ENCODE measurements at regions not wholly inside any gene's neighbourhood (a gene's known extent, or its start where the extent isn't known, plus 50 kb on each side); places are given as distances from the start of the nearest gene placed in this dataset.

DNA sequence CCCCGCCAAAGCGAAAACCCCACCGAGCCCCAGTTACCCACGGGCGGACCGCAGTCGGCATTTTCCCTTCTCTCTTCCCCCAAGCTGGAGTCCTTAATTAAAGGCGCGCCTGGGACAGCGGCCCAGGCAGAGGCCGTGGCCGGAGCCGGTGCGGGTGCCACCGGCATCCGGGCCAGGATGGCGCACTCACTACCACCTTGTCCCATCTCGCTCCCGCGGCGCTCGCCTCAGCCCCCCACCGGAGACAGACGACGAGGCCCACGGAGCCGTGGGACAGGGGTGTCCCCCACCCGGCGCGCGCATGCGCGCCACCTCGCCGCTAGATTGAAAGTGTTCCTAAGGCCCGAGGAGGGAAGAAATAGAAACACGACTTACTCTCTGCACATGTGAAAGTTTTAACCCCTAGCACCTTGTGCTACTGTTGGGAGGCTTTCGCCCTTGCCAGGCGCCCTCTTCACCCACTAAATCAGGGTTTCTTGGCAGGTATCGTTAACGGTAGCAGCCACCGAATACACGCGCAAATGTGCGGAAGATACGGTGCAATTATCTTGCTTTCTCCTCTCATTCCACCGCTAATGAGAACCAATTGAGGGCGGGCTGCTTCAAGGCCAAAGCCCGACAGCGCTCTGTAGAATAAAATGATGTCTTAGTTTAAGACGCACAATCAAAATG, 64.3 kb upstream of the CCDC160 start:
- WGBS, 2 donors, result 1% methylated on average over 51 of the region's 51 CpGs
- peak overlapping the region in 3 of 4 donors; percentile 67 to 75 (median 71) for H3K27ac ChIP-seq
- no peak for DNase-seq

DNA sequence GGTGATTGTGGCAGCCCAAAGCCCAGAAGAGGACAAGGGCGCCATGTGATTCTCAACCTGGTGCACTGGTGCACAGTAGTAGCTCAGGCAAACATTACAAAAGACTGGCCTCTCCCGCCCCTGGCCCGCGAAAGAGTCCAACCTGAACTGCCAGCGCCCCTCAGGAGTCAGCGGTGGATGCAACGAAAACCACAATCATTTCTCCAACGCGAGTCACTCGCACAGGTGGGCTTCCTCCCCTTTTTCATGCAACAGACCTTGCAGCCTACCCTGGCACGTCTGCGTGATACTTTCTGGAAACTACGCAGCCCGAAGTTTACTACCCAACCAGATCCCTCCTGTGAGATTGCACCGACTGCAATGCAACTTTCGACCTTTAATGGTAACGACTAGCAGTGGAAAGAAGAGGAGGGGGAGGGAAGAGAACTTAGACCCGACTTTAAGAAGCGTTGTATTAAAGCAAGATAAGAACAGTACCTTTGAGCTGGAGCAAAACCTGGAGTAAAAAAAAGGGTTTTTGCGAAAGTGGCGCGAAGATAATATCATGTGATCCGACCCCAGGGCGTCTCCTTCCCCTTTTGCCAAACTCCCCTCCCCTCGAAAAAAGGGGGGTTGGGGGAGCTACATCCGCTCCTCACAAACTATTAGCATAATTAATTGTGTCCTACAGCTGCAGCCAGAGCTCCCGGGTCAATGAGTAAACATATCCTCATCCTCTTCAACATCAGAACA, 63.3 kb upstream of the CCDC160 start:
- no peaks in the 10 kb centered on the region for H3K27me3 ChIP-seq
- peak overlapping the region in 3 of 4 donors; percentile 67 to 75 (median 71) for H3K27ac ChIP-seq
- H3K4me1 ChIP-seq, result peaks cover 0 to 5% (median 0%) of the 10 kb centered on the region in 4 donors
- intact Hi-C loops (cut with DNase I), result loop anchor here (2.0 to 10.0 kb wide), 2 partner anchors 61 to 381 kb away; partner anchors contain the start of gene CCDC160
- DNase-seq, result no peak
- no peaks in the 10 kb centered on the region for H3K9me3 ChIP-seq
- 4 to 9% methylated on average over 27 of the region's 27 CpGs for WGBS, 2 donors
- TF ChIP-seq POLR2A (IDR thresholded peaks at IDR 0.05) (no peak), POLR2AphosphoS5 (IDR thresholded peaks at IDR 0.05) (no peak), EP300 (IDR thresholded peaks at IDR 0.05) (no peak)
- TF ChIP-seq, protein P1, sequence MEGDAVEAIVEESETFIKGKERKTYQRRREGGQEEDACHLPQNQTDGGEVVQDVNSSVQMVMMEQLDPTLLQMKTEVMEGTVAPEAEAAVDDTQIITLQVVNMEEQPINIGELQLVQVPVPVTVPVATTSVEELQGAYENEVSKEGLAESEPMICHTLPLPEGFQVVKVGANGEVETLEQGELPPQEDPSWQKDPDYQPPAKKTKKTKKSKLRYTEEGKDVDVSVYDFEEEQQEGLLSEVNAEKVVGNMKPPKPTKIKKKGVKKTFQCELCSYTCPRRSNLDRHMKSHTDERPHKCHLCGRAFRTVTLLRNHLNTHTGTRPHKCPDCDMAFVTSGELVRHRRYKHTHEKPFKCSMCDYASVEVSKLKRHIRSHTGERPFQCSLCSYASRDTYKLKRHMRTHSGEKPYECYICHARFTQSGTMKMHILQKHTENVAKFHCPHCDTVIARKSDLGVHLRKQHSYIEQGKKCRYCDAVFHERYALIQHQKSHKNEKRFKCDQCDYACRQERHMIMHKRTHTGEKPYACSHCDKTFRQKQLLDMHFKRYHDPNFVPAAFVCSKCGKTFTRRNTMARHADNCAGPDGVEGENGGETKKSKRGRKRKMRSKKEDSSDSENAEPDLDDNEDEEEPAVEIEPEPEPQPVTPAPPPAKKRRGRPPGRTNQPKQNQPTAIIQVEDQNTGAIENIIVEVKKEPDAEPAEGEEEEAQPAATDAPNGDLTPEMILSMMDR (IDR thresholded peaks at IDR 0.05), result no peak
- H3K36me3 ChIP-seq, result no peaks in the 10 kb centered on the region
- H3K4me3 ChIP-seq, result peak overlapping the region; percentile 37 to 59 (median 54)

More for the DNA sequence above, 64.3 kb upstream of the CCDC160 start:
- no peaks in the 10 kb centered on the region for H3K36me3 ChIP-seq
- no peaks in the 10 kb centered on the region for H3K9me3 ChIP-seq
- peak overlapping the region; percentile 37 to 59 (median 54) for H3K4me3 ChIP-seq
- H3K4me1 ChIP-seq, result peaks cover 0 to 5% (median 0%) of the 10 kb centered on the region in 4 donors
- H3K27me3 ChIP-seq, result no peaks in the 10 kb centered on the region
- TF ChIP-seq EP300 (IDR thresholded peaks at IDR 0.05) (no peak), POLR2AphosphoS5 (IDR thresholded peaks at IDR 0.05) (no peak), POLR2A (IDR thresholded peaks at IDR 0.05) (no peak)
- TF ChIP-seq, protein P1 (IDR thresholded peaks at IDR 0.05), result no peak
- intact Hi-C loops (cut with DNase I), result loop anchor here (2.0 to 10.0 kb wide), 2 partner anchors 62 to 380 kb away; partner anchors contain the start of gene CCDC160

- Histone ChIP-seq H3K9me3 (no peaks in the 10 kb centered on the region), H3K27ac (no peak overlapping the region), H3K36me3 (no peaks in the 10 kb centered on the region), H3K4me3 (peak overlapping the region in 1 of 4 donors; percentile 56), H3K4me1 (peaks cover 0 to 5% (median 0%) of the 10 kb centered on the region in 4 donors), H3K27me3 (no peaks in the 10 kb centered on the region)
- intact Hi-C loops (cut with DNase I), result loop anchor here (10.0 kb wide), 1 partner anchor 61 kb away; the partner anchor contains the start of gene CCDC160
- 55 to 56% methylated on average over 4 of the region's 4 CpGs for WGBS, 2 donors
- DNase-seq, result no peak
- TF ChIP-seq POLR2AphosphoS5 (IDR thresholded peaks at IDR 0.05) (no peak), EP300 (IDR thresholded peaks at IDR 0.05) (no peak), POLR2A (IDR thresholded peaks at IDR 0.05) (no peak)
- TF ChIP-seq, protein P1 (IDR thresholded peaks at IDR 0.05), result no peak
Measured at GRCh38 chrX:134174273-134174660, 62.7 kb upstream of the CCDC160 start.

DNA sequence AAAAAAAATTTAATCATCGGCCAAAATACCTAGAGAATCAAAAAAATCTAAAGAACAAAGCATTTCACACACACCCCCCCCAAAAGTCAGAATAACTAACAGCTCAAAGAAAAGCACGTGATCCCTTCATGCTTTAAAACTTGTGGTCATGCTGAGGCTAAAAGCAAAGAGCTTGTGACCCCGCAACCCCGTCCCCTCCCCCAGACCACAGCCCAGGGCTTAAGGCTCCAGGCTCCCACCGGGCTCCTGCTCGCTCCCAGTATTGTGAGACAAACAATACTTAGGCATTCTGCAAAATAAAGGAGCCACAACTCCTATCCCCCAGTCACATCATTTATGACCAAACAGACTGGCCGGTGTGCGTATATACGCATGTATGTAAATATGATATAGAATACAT, 62.1 kb upstream of the CCDC160 start:
- Histone ChIP-seq H3K27ac (no peak overlapping the region), H3K9me3 (no peaks in the 10 kb centered on the region)
- intact Hi-C loops (cut with DNase I), result loop anchor here (10.0 kb wide), 1 partner anchor 60 kb away; the partner anchor contains the start of gene CCDC160

More for the DNA sequence above, 62.1 kb upstream of the CCDC160 start:
- H3K27me3 ChIP-seq, result no peaks in the 10 kb centered on the region
- TF ChIP-seq POLR2A (IDR thresholded peaks at IDR 0.05) (no peak), EP300 (IDR thresholded peaks at IDR 0.05) (no peak), POLR2AphosphoS5 (IDR thresholded peaks at IDR 0.05) (no peak)
- TF ChIP-seq, protein P1 (IDR thresholded peaks at IDR 0.05), result no peak
- peaks cover 0 to 5% (median 0%) of the 10 kb centered on the region in 4 donors for H3K4me1 ChIP-seq
- no peak for DNase-seq
- H3K4me3 ChIP-seq, result no peak overlapping the region
- 82 to 86% methylated on average over 9 of the region's 9 CpGs for WGBS, 2 donors
- no peaks in the 10 kb centered on the region for H3K36me3 ChIP-seq

Data from sigmoid colon (tissue), 6 donors.